WTC11 (cell line): ENCODE measurements at regions not wholly inside any gene's neighbourhood (a gene's known extent, or its start where the extent isn't known, plus 50 kb on each side); places are given as distances from the start of the nearest gene placed in this dataset.

Source experiments
- ATAC-seq: fragments of 200-7000 bp; cut with Tn5 transposase; 2 replicates; pipeline ENCODE4 v1.10.0; 2021; ENCODE audit warnings: mild to moderate bottlenecking, moderate library complexity
- CTCF ChIA-PET: fragments of 300-600 bp; sonication (Branson Sonifier 250); formaldehyde crosslinking; loops from one replicate; lab custom pipeline; 2021; ENCODE audit warnings: antibody characterized with exemption; lab: Charles Lee
- POLR2A ChIA-PET: fragments of 350-600 bp; sonication (Branson Sonifier 250); formaldehyde crosslinking; loops from one replicate; lab custom pipeline; 2021; ENCODE audit warnings: antibody characterized with exemption; lab: Charles Lee
- DNase-seq: peaks from one replicate; pipeline ENCODE4 v3.0.0; 2021; ENCODE audit warnings: low spot score
- H3K27ac Mint-ChIP-seq: 2 replicates; pipeline ENCODE4 v1.8.0; 2021; ENCODE audit warnings: mixed read lengths
- H3K27me3 Mint-ChIP-seq: 2 replicates; pipeline ENCODE4 v1.8.0; 2021; ENCODE audit warnings: low read depth, mild to moderate bottlenecking, moderate library complexity, mixed read lengths
- H3K36me3 Mint-ChIP-seq: 2 replicates; pipeline ENCODE4 v1.8.0; 2021; ENCODE audit warnings: mixed read lengths
- H3K4me1 Mint-ChIP-seq: 2 replicates; pipeline ENCODE4 v1.8.0; 2022; ENCODE audit warnings: mixed read lengths
- H3K4me3 Mint-ChIP-seq: 2 replicates; pipeline ENCODE4 v1.8.0; 2021; ENCODE audit warnings: mild to moderate bottlenecking, moderate library complexity, mixed read lengths
- H3K9me3 Mint-ChIP-seq: 2 replicates; pipeline ENCODE4 v1.8.0; 2021; ENCODE audit warnings: mixed read lengths
- ATF6 ChIP-seq: sonication (generic); formaldehyde crosslinking; IDR thresholded peaks from 2 replicates; pipeline ENCODE4 v1.8.1; 2023; ENCODE audit warnings: mild to moderate bottlenecking, missing genetic modification reagents
- FOXK1 ChIP-seq: sonication (generic); formaldehyde crosslinking; IDR thresholded peaks from 2 replicates; pipeline ENCODE4 v1.8.0; 2022; ENCODE audit warnings: mild to moderate bottlenecking, moderate library complexity, missing genetic modification reagents
- GABPB1 ChIP-seq: sonication (generic); formaldehyde crosslinking; IDR thresholded peaks from 2 replicates; pipeline ENCODE4 v1.8.1; 2023; ENCODE audit warnings: mild to moderate bottlenecking, missing genetic modification reagents
- GTF2I ChIP-seq: fragments of 250-450 bp; sonication (Bioruptor Pico); conservative IDR thresholded peaks from 2 replicates; pipeline ENCODE4 v1.4.0; 2021; ENCODE audit warnings: mild to moderate bottlenecking
- IRF1 ChIP-seq: sonication (generic); formaldehyde crosslinking; IDR thresholded peaks from 2 replicates; pipeline ENCODE4 v1.8.0; 2023; ENCODE audit warnings: missing genetic modification reagents
- MXD4 ChIP-seq: fragments of 250-450 bp; sonication (Bioruptor Pico); IDR thresholded peaks from 2 replicates; pipeline ENCODE4 v1.8.0; 2021; ENCODE audit warnings: mild to moderate bottlenecking, moderate library complexity, borderline replicate concordance
- MYBL2 ChIP-seq: sonication (generic); formaldehyde crosslinking; IDR thresholded peaks from 2 replicates; pipeline ENCODE4 v1.8.1; 2023; ENCODE audit warnings: mild to moderate bottlenecking, moderate library complexity, missing genetic modification reagents
- NR1H2 ChIP-seq: sonication (generic); formaldehyde crosslinking; IDR thresholded peaks from 2 replicates; pipeline ENCODE4 v1.9.0; 2021; ENCODE audit warnings: mild to moderate bottlenecking, moderate library complexity, missing genetic modification reagents
- OVOL2 ChIP-seq: fragments of 250-450 bp; sonication (Bioruptor Pico); IDR thresholded peaks from 2 replicates; pipeline ENCODE4 v1.9.0; 2021; ENCODE audit warnings: mild to moderate bottlenecking, borderline replicate concordance
- PRRX2 ChIP-seq: fragments of 250-450 bp; sonication (Bioruptor Pico); IDR thresholded peaks from 2 replicates; pipeline ENCODE4 v1.8.0; 2021; ENCODE audit warnings: mild to moderate bottlenecking
- TCF7 ChIP-seq: sonication (generic); formaldehyde crosslinking; IDR thresholded peaks from 2 replicates; pipeline ENCODE4 v1.8.0; 2022; ENCODE audit warnings: mild to moderate bottlenecking, low read depth, missing genetic modification reagents, moderate library complexity
- ZBTB21 ChIP-seq: sonication (generic); formaldehyde crosslinking; IDR thresholded peaks from 2 replicates; pipeline ENCODE4 v1.8.1; 2023; ENCODE audit warnings: mild to moderate bottlenecking, missing genetic modification reagents, borderline replicate concordance
- ZNF232 ChIP-seq: sonication (generic); formaldehyde crosslinking; IDR thresholded peaks from 2 replicates; pipeline ENCODE4 v1.8.0; 2022; ENCODE audit warnings: mild to moderate bottlenecking, missing genetic modification reagents
- ZNF317 ChIP-seq: sonication (generic); formaldehyde crosslinking; IDR thresholded peaks from 2 replicates; pipeline ENCODE4 v1.8.1; 2023; ENCODE audit warnings: low read depth, mild to moderate bottlenecking, moderate library complexity, missing genetic modification reagents, borderline replicate concordance
- ZNF423 ChIP-seq: fragments of 250-450 bp; sonication (Bioruptor Pico); IDR thresholded peaks from 2 replicates; pipeline ENCODE4 v2.1.2; 2022; ENCODE audit warnings: mild to moderate bottlenecking, moderate library complexity
- TF ChIP-seq, protein P1 (sequence below): sonication (generic); formaldehyde crosslinking; IDR thresholded peaks from 2 replicates; pipeline ENCODE4 v1.8.1; 2023; ENCODE audit warnings: mild to moderate bottlenecking, missing genetic modification reagents, moderate library complexity
- TF ChIP-seq, protein P2 (sequence below): fragments of 250-450 bp; sonication (Bioruptor Pico); IDR thresholded peaks from 2 replicates; pipeline ENCODE4 v1.9.0; 2021; ENCODE audit warnings: moderate library complexity, mild to moderate bottlenecking, inconsistent platforms, borderline replicate concordance
- TF ChIP-seq, protein P3 (sequence below): sonication (generic); formaldehyde crosslinking; IDR thresholded peaks from 2 replicates; pipeline ENCODE4 v1.8.0; 2022; ENCODE audit warnings: mild to moderate bottlenecking, missing genetic modification reagents
- TF ChIP-seq, protein P4 (sequence below): sonication (generic); formaldehyde crosslinking; IDR thresholded peaks from 2 replicates; pipeline ENCODE4 v1.8.1; 2023; ENCODE audit warnings: mild to moderate bottlenecking, moderate library complexity, missing genetic modification reagents

DNA sequence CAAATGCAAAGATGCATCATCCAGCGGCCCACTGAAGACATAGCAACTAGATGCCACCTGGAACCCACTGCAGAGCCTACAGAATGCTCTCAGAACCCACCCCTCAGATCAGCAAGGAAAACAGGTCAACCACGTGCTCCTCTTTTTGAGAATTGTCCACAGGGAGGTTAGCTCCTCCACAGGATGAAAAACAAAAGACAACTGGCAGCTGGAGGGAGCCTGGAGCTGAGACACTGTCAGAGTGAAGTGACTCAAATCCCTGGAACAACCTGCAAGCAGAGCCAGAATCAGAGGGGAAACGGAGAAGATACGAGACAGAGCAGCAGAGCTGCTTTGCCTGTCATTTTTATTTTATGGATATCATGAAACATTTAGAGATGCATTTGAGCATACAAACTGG lies 277.6 kb downstream of the GASK1B start:
- Mint-ChIP-seq H3K9me3 (no peaks in the 10 kb centered on the region), H3K4me3 (no peak overlapping the region), H3K36me3 (no peaks in the 10 kb centered on the region), H3K27me3 (no peaks in the 10 kb centered on the region), H3K27ac (no peak overlapping the region), H3K4me1 (peaks cover 40% of the 10 kb centered on the region)
- TF ChIP-seq IRF1 (CRISPR knock-in tag) (no peak), OVOL2 (CRISPR knock-in tag) (no peak)
- TF ChIP-seq, protein P1, sequence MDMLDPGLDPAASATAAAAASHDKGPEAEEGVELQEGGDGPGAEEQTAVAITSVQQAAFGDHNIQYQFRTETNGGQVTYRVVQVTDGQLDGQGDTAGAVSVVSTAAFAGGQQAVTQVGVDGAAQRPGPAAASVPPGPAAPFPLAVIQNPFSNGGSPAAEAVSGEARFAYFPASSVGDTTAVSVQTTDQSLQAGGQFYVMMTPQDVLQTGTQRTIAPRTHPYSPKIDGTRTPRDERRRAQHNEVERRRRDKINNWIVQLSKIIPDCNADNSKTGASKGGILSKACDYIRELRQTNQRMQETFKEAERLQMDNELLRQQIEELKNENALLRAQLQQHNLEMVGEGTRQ (CRISPR knock-in tag), result 0 out of 2 replicates have a peak, but pooled peaks have one; percentile 24
- ChIA-PET CTCF (interaction anchor here (0.7 to 2.8 kb wide), 2 partner anchors 380 to 393 kb away, joined by 3 to 9 read pairs; no protein-coding TSS in a partner anchor), POLR2A (no interaction called here)
- ATAC-seq (peak; percentile 73), DNase-seq (peak; percentile 14)

- no peak for DNase-seq
- ChIA-PET CTCF (no interaction called here), POLR2A (no interaction called here)
- no peaks in the 10 kb centered on the region for H3K36me3 Mint-ChIP-seq
- H3K4me1 Mint-ChIP-seq, result no peaks in the 10 kb centered on the region
- H3K27ac Mint-ChIP-seq, result no peak overlapping the region
- H3K9me3 Mint-ChIP-seq, result no peaks in the 10 kb centered on the region
- H3K27me3 Mint-ChIP-seq, result no peaks in the 10 kb centered on the region
- TF ChIP-seq, protein P2, sequence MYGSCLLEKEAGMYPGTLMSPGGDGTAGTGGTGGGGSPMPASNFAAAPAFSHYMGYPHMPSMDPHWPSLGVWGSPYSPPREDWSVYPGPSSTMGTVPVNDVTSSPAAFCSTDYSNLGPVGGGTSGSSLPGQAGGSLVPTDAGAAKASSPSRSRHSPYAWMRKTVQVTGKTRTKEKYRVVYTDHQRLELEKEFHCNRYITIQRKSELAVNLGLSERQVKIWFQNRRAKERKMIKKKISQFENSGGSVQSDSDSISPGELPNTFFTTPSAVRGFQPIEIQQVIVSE (CRISPR knock-in tag), result no peak
- TF ChIP-seq ZNF317 (CRISPR knock-in tag) (no peak), GABPB1 (CRISPR knock-in tag) (no peak), NR1H2 (no peak), ZNF232 (CRISPR knock-in tag) (no peak), ZNF423 (CRISPR knock-in tag) (no peak), ATF6 (CRISPR knock-in tag) (no peak), GTF2I (CRISPR knock-in tag) (no peak), MXD4 (no peak), PRRX2 (no peak), ZBTB21 (no peak), TCF7 (CRISPR knock-in tag) (no peak), MYBL2 (no peak), FOXK1 (CRISPR knock-in tag) (no peak)
- TF ChIP-seq, protein P3, sequence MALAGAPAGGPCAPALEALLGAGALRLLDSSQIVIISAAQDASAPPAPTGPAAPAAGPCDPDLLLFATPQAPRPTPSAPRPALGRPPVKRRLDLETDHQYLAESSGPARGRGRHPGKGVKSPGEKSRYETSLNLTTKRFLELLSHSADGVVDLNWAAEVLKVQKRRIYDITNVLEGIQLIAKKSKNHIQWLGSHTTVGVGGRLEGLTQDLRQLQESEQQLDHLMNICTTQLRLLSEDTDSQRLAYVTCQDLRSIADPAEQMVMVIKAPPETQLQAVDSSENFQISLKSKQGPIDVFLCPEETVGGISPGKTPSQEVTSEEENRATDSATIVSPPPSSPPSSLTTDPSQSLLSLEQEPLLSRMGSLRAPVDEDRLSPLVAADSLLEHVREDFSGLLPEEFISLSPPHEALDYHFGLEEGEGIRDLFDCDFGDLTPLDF (CRISPR knock-in tag), result no peak
- TF ChIP-seq, protein P4, sequence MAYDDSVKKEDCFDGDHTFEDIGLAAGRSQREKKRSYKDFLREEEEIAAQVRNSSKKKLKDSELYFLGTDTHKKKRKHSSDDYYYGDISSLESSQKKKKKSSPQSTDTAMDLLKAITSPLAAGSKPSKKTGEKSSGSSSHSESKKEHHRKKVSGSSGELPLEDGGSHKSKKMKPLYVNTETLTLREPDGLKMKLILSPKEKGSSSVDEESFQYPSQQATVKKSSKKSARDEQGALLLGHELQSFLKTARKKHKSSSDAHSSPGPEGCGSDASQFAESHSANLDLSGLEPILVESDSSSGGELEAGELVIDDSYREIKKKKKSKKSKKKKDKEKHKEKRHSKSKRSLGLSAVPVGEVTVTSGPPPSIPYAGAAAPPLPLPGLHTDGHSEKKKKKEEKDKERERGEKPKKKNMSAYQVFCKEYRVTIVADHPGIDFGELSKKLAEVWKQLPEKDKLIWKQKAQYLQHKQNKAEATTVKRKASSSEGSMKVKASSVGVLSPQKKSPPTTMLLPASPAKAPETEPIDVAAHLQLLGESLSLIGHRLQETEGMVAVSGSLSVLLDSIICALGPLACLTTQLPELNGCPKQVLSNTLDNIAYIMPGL, result no peak
- no peak overlapping the region for H3K4me3 Mint-ChIP-seq
- no peak for ATAC-seq
These were observed 283.0 kb downstream of the GASK1B start for GRCh38 chr4:157889788-157890187.
